Ovary (tissue), 7 donors: ENCODE measurements at regions not wholly inside any gene's neighbourhood (a gene's known extent, or its start where the extent isn't known, plus 50 kb on each side); places are given as distances from the start of the nearest gene placed in this dataset.
A peak's percentile ranks its signal among the peaks of the same experiment; 100 is the strongest.
"Not testable (repeated sequence)": the region's sequence is repeated elsewhere in the genome, so short reads cannot be mapped to it uniquely, and the experiment has no call there.

Experiments used
- DNase-seq, 5 donors: peaks; one replicate each; pipeline ENCODE4 v3.0.0-alpha.2; 2019 to 2020
- H3K27ac ChIP-seq, 2 donors: fragments of 200-600 bp; one replicate each; pipeline versions ENCODE4 v1.5.1 to v1.8.0; 2019 to 2022
- H3K27me3 ChIP-seq: fragments of 200-600 bp; one replicate; pipeline ENCODE4 v1.8.0; 2022
- H3K36me3 ChIP-seq: fragments of 200-600 bp; sonication (generic); one replicate; pipeline ENCODE4 v1.5.1; 2019
- H3K4me1 ChIP-seq: one replicate; pipeline ENCODE4 v1.8.1; 2013; ENCODE audit warnings: mild to moderate bottlenecking, moderate library complexity; ENCODE audit not compliant: insufficient read depth
- H3K4me3 ChIP-seq: fragments of 200-600 bp; sonication (generic); one replicate; pipeline ENCODE4 v1.5.1; 2017
- H3K9me3 ChIP-seq, 2 donors: fragments of 200-600 bp in 1 of 2; sonication (generic) in 1 of 2; one replicate each; pipeline versions ENCODE4 v1.5.1 to v1.8.1; 2013 to 2019; ENCODE audit warnings: mild to moderate bottlenecking in 1 of 2, moderate library complexity in 1 of 2
- WGBS, 3 donors: extraction: QIAGEN DNeasy Blood & Tissue Kit in 1 of 3; methylation state at CpG; one replicate each; pipeline versions ENCODE4 v1.1.5 to v1.1.7; 2013 to 2017; 5-methylcytosine and 5-hydroxymethylcytosine counted together
- intact Hi-C, 4 donors: fragments of 100-400 bp; cut with DNase I; formaldehyde crosslinking; loops; one replicate each; pipeline versions ENCODE4 v1.11.0 to v1.15.1; 2022 to 2023
- donor health status: DM: no; HTN: no; CAD: no; lungs with moderate emphysema.
- donor health status: DM: no; HTN: no; CAD: no.
- donor health status: Bipolar disorder and iron deficiency.
- donor health status: DM: no; HTN: no; CAD: no.
- donor health status: DM: yes; HTN: yes; CAD: no.

GRCh38 chr5:70510161-70510560 lies 95.0 kb downstream of the GTF2H2C_2 start:
- H3K27ac ChIP-seq, H3K4me3 ChIP-seq, intact Hi-C loops, H3K36me3 ChIP-seq, H3K27me3 ChIP-seq, H3K9me3 ChIP-seq, H3K4me1 ChIP-seq, DNase-seq: not testable (repeated sequence)
- no CpG with 5 or more reads among the region's 13 CpGs for WGBS, 3 donors

- H3K9me3 ChIP-seq, H3K4me1 ChIP-seq, H3K36me3 ChIP-seq, H3K27me3 ChIP-seq, intact Hi-C loops, H3K27ac ChIP-seq, H3K4me3 ChIP-seq: not testable (repeated sequence)
- WGBS, 3 donors, result 71% methylated on average over 11 of the region's 16 CpGs; no CpG with 5 or more reads in 2 of the 3 donors
- DNase-seq, result peak in 2 of 5 donors; percentile 2 to 4
These were observed 95.6 kb downstream of the GTF2H2C_2 start for GRCh38 chr5:70510811-70511210.
